HG03175 (cell line): ENCODE measurements at regions not wholly inside any gene's neighbourhood (a gene's known extent, or its start where the extent isn't known, plus 50 kb on each side); places are given as distances from the start of the nearest gene placed in this dataset.

Experiments used
- ATAC-seq: cut with Tn5 transposase; IDR thresholded peaks from one replicate; pipeline ENCODE4 v1.9.1; 2021; ENCODE audit warnings: mild to moderate bottlenecking, moderate library complexity; ENCODE audit not compliant: unreplicated experiment

DNA sequence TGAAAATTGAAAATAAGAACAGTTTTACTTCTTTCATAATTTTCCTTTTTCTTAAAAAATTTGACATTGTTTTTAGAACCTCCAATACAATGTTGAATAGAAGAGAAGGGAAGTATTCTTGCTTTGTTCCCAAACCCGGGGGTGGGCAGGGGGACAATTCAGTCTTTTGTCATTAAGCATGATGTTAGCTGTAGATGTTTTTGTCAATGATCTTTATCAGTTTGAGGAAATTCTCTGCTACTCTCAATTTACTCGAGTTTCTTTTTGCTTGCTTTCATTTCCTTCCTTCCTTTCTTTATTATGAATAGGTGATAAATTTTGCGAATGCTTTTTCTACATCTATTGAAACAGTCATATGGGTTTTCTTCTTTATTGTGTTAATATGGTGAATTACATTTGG is 183.2 kb upstream of the FRMD6 start:
- no peak for ATAC-seq

DNA sequence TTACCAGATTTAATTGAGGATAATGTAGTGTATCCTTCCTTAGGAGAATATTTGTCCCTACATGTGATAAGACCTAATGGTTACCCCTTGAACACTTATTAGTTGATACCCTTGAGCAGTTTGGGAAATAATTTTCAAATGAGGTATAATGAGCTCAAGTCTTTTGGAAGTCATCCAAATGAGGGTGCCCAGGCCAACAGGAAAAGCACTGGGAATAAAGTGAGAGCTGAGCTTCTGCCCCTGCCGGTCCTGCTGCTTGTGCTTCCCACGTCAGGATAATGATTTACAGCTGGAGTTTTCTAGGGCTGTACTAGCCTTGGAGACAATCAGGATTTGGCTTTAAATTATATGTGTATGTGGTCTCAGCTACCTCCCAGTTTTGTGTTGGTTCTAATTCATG is 178.8 kb upstream of the FRMD6 start:
- no peak for ATAC-seq

DNA sequence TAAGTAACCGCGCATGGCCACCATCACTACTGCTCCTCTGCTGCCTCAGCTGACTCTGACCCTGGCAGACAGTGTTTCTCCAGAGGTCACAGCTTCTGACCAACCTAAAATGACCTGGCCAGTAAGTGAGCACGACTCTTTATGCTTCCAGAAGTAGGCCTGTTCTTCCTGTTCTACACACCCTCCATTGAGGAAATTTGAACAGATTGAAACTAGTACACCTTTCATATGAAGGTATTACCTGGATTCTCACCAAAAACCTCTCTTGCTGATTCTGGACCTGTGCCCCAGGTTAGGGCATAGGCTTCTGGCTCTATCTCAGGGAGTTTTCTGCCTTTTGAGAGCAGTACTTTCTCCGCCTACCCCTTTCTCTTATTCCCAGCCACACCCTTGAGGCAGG is 178.4 kb upstream of the FRMD6 start:
- no peak for ATAC-seq

DNA sequence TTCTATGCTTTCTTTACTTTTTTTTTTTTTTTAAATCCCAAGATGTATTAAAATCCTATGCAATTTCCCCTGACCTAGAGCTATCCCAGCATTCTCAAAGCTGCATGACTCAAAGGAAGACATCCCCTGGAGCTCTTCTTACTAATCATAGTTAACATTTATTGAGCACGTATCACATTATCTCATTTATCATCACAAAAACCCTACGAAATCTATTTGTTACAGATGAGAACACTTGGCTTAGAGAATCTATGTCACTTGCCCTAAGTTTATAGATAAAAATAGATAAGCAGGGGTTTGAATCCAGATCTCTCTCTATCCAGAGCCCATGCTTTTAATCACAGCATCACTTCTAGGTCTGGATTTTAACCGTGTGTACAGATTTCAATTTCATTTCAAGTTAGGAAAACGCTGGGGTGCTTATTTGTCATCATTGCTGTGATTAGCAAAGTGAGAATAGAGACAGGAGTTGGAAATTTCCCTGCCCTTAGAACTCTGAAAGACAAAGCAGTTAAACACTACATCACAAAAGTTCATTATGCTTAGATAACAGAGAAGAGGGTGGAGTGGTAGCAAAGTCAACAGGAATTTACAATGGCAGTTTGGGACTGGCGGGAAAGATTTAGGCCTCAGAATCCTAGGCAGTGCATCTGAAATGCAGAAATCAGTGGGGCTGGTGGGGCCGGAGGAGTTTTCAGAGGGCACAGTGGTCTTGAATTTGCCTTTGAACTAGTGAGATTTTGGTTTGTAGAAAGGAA is 177.7 kb upstream of the FRMD6 start:
- no peak for ATAC-seq

DNA sequence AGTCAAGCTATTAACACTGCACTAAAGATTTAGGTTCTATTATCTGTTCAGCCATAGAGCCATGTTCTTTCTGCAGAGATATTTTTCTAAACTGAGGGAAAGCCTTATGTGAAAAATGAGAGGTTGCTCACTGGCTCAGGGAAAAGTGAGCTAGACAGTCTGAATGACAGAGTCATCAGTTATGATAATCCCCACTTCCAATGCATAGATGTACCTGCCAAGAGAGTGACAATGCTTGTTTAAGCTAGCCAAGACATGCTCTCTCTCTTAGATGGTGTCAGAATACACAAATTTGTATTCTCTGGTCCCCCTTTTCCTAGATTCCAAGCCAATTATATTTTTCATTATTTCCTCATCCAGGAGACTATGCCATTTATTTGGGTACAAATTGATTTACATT is 176.9 kb upstream of the FRMD6 start:
- ATAC-seq: no peak

DNA sequence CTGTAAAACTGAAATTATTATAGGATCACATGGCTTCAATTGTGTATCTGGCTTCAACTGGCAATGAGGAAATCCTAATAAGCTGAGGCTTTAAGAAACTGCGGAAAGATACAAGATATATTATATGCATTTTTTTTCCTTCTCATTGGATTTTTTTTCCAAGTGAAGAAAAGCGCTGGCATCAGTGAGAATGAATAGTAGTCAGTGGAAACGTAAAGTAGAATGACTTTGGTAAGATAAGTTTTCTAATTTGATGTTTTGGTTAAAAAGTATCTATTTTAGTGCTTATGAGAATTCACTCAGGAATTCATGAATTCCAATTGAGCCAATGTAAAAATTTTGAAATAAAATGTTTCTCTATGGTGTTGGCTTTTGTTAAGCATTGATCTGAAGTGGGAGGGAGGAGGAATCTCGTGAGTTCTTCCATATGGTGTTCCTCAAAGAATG is 173.5 kb upstream of the FRMD6 start:
- ATAC-seq: no peak

DNA sequence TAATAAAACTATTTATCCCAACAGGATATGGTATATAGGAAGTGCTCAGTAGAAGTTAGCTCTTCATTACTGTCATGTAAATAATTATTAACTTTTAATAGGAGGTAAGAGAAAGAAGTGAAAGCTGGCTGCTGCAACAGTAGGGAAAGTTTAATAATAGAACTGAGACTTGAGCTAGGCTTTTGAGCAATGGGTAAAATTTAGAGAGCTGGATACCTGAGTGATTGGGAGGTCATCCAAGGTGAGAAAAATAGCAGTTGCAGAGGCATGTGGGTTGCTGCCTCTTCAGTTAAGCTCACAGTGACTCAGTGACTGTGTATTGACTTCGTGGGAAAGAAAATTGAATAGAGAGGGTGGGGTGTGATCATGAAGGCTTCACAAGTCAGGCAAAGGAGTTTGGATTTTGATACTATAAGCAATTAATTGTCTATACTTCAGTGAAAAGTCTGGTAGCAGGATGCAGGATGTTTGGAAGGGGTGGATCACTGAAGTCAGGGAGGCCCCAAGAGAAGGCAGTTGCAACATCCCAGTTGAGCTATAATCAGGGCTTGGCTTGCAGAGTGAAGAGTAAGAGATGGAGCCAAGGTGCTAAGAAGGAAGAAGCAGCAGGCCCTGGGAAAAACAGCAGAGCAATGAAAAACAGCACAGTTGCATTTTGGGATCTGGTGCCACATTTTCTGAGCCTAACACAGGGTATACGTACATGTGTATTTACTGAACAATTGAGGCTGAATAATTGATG is 172.0 kb upstream of the FRMD6 start:
- peak; percentile 81 for ATAC-seq

DNA sequence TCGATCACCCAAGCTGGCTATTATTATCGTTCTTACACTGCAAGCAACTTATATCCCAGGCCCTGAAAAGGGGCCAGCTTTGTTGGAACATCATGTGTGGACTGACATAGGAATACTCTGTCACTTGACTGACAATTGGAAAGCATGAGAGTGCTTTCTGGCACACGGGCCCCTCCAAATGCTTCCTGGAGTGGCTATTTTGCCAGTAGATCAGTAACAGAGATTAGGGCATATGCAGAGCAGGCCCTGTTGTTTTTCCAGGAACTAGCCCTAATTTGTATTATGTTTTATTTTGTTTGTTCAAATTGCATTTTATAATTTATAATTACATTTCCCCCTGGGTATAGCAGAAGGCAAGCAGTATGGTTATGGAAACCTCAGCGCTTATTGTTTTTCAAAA is 170.1 kb upstream of the FRMD6 start:
- ATAC-seq: no peak

DNA sequence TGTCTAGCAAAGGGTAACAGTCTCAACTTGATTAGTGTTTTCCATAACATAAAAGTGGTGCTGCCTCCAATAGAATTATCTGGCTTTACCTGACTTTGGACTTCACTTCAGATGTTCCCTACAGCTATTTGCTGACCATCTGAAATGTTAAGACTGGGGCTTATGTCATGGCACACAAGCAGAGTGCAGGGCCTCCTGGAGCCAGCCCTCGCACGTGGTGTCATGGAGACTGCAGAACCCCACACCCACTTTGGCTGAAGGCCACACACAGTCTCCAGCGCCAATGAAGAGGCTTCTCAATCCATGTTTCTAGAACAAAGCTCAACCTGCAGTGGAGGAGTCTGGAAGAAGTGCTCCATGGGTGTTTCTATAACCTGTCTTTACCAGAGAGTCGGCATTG is 169.6 kb upstream of the FRMD6 start:
- ATAC-seq: no peak

DNA sequence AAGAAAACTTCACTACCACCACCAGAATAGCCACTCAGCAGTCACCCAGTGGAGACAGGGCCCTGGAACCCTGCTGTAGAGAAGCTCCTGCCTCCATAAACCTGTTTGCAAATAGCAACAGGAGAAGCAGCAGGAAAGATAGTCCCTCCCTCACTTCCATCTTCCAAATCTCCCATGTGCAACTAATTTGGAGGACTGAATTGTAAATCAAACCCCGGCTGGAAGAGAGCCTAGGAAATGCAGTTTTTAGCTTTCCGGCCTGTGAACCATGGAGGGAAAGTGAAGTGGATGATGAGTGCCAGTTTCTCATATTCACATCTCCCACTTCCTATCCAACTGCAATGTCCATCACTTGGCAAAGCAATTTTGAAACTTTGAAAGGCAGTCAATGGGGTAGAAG is 167.2 kb upstream of the FRMD6 start:
- no peak for ATAC-seq

DNA sequence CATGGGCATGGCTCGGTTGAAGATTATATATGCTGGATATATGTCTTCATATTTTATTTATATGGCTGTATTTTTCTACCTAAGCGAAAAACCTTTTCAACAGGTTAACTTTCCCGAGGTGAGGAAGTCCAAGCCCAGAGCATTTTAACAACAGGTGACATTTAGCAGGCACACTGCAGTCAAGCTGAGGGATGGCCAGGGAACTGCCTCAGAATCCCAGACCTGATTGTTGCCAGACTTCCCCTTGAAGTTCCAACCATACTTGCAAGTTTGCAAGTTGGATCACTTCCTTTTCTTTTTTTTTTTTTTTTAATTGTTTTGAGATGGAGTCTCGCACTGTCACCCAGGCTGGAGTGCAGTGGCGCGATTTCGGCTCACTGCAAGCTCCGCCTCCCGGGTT is 166.0 kb upstream of the FRMD6 start:
- no peak for ATAC-seq

DNA sequence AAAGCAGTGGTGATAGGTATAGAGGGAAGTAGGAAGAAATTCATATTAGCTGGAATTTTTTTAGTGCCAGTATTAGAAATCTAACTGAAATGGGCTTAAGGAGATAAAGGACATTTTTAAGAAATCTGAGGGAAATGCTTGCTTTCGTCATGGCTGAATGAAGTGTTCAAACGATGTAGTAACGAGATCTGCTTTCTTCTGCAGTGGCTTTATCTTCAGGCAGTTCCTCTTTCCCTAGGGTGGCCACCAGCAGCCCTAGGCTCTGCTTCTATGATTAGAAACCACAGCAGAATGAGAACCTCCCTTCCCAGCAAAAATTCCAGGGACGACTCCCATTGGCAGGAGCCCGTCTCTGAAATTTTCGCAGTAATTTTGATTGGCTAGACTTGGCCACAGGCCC is 163.9 kb upstream of the FRMD6 start:
- ATAC-seq: no peak

DNA sequence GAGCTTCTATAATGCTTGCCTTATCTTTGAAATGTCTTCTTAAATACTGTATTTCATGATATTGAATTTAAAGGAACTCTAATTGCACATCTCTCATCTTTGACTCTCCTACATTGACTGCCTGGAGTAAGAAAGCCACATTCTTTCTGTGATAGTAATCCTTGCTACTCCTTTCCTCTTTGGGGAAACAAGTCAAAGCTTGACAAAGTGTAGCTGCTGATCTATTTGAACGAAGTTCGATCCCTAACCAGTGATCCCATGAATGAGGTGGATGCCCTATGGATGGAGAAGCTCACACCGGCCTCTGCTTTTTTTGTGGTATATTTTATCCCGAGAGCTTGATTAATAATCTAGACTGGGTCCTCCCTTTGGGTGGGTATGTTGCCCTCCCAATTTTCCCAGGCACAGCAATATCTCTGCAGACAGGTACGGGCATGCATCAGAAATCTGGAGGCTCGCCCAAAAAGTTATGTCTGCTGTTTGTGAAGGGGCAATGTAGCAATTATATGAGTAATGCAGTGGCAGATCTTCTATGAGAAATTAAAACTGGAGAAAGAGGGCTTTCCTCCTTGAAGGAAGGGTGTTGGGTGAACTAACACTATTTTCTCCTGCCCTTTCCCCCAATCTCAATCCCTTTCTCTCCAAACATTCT is 163.0 kb upstream of the FRMD6 start:
- no peak for ATAC-seq

DNA sequence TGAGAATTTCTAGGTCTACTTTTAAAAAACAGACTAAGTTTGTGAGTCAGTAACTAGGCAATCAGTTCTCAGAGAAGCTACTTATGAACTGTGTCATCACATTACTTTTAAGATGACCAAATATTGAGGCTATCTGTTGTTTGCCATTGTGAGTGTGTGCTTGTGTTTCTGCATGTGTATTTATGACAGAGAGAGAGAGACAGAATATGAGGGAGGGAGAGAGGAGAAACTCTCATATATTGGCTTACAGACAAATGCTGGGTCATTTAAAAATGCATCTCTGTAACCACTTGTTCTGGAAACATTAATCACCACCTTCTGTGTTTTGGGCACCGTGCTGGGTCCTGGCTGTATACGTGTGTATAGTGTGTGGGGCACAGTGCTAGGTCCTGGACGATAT is 161.5 kb upstream of the FRMD6 start:
- ATAC-seq: no peak

DNA sequence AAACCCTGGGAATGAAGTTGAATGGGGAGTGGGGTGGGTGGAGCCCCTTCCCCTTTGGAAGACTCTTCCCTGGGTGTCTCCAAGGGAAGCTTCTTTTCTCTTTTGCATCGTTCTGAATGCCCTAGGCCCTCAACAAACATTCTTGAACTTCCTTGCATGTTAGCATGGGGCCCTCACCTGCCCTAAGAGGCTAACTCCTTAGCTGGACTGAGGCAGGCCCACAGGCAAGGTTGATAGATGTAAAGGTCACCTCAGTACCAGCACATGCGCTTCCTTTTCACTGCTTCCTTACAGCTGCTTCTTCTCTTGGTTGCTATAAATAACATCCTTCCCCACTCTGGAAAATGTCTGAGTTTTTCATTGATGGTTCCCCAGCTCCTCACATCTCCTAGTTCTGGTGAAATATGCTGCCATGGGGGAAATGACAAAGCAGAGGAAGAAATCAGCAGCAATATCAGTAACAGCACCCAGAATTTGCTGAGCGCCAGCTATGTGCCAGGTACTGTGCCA is 160.6 kb upstream of the FRMD6 start:
- no peak for ATAC-seq

DNA sequence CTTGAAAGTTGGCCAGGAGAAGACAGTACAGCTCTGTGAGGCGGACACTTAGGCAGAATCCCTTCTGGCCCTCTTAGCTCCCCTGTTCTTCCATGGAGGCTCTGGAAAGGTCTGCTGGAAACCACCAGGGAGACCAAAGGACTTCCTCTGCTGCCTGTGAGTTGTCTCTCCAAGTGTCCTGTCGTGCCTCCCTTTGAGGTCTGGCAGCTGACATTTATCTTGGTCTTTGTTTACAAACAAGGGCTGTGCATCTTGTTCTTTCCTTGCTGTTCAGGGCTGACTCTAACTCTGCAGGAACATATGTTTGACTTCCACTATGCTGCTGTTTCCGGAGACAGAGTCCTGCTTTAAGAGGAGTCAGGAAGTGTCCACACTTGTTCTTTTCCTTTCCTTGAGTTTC is 159.9 kb upstream of the FRMD6 start:
- no peak for ATAC-seq

DNA sequence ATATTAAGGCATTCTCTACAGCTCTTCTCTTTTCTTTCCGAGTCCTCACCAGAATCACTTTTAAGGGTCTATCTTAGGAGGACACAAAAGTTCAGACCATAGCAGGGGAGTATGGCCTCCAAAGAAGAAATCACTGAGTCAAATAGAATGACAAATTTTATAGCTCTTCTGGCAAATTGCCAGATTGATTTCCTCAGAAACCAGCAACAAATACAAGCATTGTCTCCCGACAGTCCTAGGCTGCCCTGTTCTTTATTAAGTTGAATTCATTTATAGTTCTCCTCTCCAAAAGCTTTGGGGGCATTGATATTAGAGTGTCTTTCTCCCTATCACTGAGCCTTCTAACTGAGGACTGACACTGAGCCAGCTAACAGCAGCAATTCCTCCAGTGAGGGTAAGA is 156.4 kb upstream of the FRMD6 start:
- no peak for ATAC-seq

DNA sequence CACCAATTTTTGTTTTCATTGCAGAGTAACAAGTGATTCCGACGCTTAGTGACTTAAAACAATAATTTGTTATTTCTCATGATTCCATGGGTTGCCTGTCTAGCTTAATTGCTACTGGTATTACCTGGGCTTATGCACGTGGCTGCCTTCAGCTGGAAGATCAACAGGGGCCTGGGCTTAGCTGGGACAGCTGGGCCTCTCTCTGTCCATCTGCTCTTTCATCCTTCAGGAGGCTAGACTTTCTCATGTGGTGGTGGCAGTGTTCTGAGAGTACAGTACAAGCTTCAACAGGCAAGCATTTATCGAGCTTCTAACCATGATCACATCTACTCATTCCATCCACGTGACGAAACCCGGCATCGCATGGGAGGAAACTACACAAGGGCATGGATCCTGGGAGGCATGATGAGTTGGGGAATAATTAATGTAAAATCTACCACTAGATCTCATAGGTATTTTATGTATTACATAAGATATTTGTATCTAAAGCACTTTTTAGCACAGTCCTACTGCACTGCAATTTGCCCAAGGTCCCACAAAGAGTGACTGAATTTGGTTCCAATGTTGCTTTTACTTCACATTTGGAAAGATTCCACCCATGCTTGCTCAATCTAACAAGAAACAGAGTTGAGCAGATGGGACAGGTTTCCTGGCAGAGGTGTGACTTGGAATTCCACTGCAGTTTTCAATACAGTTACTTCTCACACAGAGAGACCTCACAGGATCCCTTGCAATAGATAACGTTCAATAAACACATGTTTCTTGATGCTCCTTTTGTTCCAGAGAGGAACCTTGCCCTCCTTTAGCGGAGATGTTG is 153.1 kb upstream of the FRMD6 start:
- no peak for ATAC-seq

DNA sequence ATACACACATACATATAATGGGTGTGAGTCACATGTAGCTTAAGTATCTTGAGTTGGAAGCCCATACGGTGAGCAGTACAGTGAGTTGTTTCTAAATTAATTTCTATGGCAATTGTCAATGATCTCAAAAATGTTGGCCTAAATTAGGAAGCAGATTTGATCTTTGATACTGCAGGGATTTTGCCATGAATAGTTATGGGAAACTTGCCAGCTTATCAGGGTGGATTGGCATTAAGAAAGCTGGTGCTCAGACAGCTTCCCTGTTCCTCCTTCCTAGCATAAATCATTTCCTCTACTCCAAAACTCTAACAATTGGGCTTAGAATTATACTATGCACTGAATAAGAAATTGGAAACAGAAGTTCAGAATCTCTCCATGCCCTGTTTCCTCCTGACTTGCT is 150.9 kb upstream of the FRMD6 start:
- no peak for ATAC-seq

DNA sequence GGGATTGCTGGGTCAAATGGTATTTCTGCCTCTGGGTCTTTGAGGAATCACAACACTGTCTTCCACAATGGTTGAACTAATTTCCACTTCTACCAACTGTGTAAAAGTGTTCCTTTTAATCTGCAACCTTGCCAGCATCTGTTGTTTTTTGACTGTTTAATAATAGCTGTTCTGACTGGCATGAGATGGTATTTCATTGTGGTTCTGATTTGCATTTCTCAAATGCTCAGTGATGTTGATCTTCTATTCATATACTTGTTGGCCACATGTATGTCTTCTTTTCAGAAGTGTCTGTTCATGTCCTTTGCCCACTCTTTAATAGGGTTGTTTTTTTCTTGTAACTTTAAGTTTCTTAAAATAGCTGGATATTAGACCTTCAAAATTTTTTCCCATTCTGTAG is 150.0 kb upstream of the FRMD6 start:
- no peak for ATAC-seq

DNA sequence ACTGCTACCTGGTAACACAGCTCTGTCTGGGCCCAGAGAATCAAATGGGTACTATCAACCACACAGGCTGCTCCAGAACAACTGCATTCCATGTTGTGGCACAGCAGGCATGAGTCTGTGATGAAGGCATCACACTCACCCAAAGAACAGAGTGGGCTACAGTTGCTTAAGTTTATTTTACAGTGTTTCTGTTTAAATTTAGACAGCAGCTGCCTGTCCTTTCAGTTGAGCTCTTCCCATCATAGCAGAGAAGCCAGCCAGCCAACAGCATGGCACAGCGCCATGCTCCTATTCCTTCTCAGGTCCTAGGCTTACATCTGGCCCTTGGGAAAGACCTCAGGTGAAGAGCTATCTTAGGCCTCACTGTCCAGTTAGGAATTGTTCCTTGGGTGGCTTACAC is 147.0 kb upstream of the FRMD6 start:
- no peak for ATAC-seq
